ENCODE measurements at regions not wholly inside any gene's neighbourhood (a gene's known extent, or its start where the extent isn't known, plus 50 kb on each side); places are given as distances from the start of the nearest gene placed in this dataset.

- no peaks in the 10 kb centered on the region for H3K27me3 Mint-ChIP-seq (ENCODE audit: insufficient read depth)
- H3K36me3 Mint-ChIP-seq (ENCODE audit: low read depth): no peaks in the 10 kb centered on the region
- H3K27ac Mint-ChIP-seq: no peak overlapping the region
- TF ChIP-seq, protein P1, sequence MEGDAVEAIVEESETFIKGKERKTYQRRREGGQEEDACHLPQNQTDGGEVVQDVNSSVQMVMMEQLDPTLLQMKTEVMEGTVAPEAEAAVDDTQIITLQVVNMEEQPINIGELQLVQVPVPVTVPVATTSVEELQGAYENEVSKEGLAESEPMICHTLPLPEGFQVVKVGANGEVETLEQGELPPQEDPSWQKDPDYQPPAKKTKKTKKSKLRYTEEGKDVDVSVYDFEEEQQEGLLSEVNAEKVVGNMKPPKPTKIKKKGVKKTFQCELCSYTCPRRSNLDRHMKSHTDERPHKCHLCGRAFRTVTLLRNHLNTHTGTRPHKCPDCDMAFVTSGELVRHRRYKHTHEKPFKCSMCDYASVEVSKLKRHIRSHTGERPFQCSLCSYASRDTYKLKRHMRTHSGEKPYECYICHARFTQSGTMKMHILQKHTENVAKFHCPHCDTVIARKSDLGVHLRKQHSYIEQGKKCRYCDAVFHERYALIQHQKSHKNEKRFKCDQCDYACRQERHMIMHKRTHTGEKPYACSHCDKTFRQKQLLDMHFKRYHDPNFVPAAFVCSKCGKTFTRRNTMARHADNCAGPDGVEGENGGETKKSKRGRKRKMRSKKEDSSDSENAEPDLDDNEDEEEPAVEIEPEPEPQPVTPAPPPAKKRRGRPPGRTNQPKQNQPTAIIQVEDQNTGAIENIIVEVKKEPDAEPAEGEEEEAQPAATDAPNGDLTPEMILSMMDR (conservative IDR thresholded peaks at IDR 0.05): no peak
- H3K4me3 ChIP-seq (ENCODE audit: low read length): no peak overlapping the region
- H3K9ac ChIP-seq (ENCODE audit: extremely low read depth, low read length, poor library complexity, severe bottlenecking): no peak overlapping the region
- no peaks in the 10 kb centered on the region for H3K9me3 ChIP-seq (ENCODE audit: control insufficient read depth, low read length)
- no peak overlapping the region for H3K27ac ChIP-seq (ENCODE audit: low read depth, low read length)
- no peak for DNase-seq
- H3K4me1 Mint-ChIP-seq: peaks cover 6% of the 10 kb centered on the region
- no peaks in the 10 kb centered on the region for H3K4me1 ChIP-seq (ENCODE audit: control insufficient read depth, insufficient read depth, low read length)
- H3K9me3 Mint-ChIP-seq: no peaks in the 10 kb centered on the region
- H3K36me3 ChIP-seq (ENCODE audit: control insufficient read depth, insufficient read depth, low read length): no peaks in the 10 kb centered on the region
- no peak overlapping the region for H3K4me3 Mint-ChIP-seq
- no peaks in the 10 kb centered on the region for H3K27me3 ChIP-seq (ENCODE audit: control insufficient read depth, insufficient read depth, low read length, poor library complexity, severe bottlenecking)
- 87 to 100% methylated on average over 1 to 2 of the region's 2 CpGs for WGBS, 2 experiments (ENCODE audit: insufficient coverage in 1 of 2, insufficient read length in 1 of 2)
Measured at GRCh38 chr18:8554354-8554753, 54.9 kb upstream of the RAB12 start.

DNA sequence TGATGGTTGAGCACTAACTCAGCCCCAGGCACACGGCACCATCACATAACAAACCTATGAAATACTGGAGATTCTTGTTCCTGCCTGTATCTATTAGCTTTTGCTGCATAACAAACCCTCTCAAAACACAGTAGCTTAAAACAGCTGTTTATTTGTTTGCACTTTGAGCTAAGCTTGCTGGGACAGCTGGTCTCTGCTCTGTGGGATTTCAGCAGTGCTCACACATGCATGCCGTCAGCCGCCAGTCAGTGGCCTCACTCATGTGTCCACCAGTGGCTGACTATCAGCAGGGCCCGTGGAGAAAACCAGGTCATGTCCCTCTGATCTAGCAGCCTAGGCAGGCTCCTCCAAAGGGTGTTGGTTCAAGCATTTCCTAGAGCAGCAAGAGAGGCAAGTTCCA is 52.8 kb upstream of the RAB12 start:
- Histone ChIP-seq H3K4me3 (ENCODE audit: low read length) (no peak overlapping the region), H3K36me3 (ENCODE audit: control insufficient read depth, insufficient read depth, low read length) (no peaks in the 10 kb centered on the region), H3K27me3 (ENCODE audit: control insufficient read depth, insufficient read depth, low read length, poor library complexity, severe bottlenecking) (no peaks in the 10 kb centered on the region), H3K4me1 (ENCODE audit: control insufficient read depth, insufficient read depth, low read length) (no peaks in the 10 kb centered on the region), H3K9me3 (ENCODE audit: control insufficient read depth, low read length) (no peaks in the 10 kb centered on the region), H3K27ac (ENCODE audit: low read depth, low read length) (no peak overlapping the region), H3K9ac (ENCODE audit: extremely low read depth, low read length, poor library complexity, severe bottlenecking) (no peak overlapping the region)
- Mint-ChIP-seq H3K9me3 (no peaks in the 10 kb centered on the region), H3K27me3 (ENCODE audit: insufficient read depth) (no peaks in the 10 kb centered on the region), H3K4me3 (no peak overlapping the region), H3K36me3 (ENCODE audit: low read depth) (no peaks in the 10 kb centered on the region), H3K27ac (no peak overlapping the region), H3K4me1 (peaks cover 6% of the 10 kb centered on the region)
- 78 to 81% methylated on average over 4 of the region's 4 CpGs for WGBS, 2 experiments (ENCODE audit: insufficient coverage in 1 of 2, insufficient read length in 1 of 2)
- no peak for DNase-seq
- TF ChIP-seq, protein P1 (conservative IDR thresholded peaks at IDR 0.05): no peak
